IMR-90 (cell line): ENCODE measurements at regions not wholly inside any gene's neighbourhood (a gene's known extent, or its start where the extent isn't known, plus 50 kb on each side); places are given as distances from the start of the nearest gene placed in this dataset.

Experiments
- ATAC-seq: fragments of 200-7000 bp; cut with Tn5 transposase; 2 replicates; pipeline ENCODE4 v1.9.1; 2020; ENCODE audit warnings: low read depth, mild to moderate bottlenecking, moderate library complexity
- BruUV-seq: library from RNA; stranded (reverse); fragments of 400-500 nt; replicated peaks from 2 replicates; lab custom pipeline; 2021; lab: Mats Ljungman, UMichigan
- CTCF ChIA-PET: fragments of 300-600 bp; formaldehyde crosslinking; extraction: SDS; loops from one replicate; lab custom pipeline; 2021; ENCODE audit warnings: antibody characterized with exemption; lab: Yijun Ruan, JAX
- POLR2A ChIA-PET: fragments of 300-600 bp; sonication (Branson Sonifier 250); formaldehyde crosslinking; loops from one replicate; lab custom pipeline; 2022; ENCODE audit warnings: antibody characterized with exemption; ENCODE audit not compliant: unreplicated experiment; lab: Charles Lee
- DNase-seq: peaks from one replicate; pipeline ENCODE4 v3.0.0; 2013
- H2AFZ ChIP-seq: replicated peaks from 2 replicates; pipeline ENCODE3; 2013; ENCODE audit warnings: low read length, mild to moderate bottlenecking; ENCODE audit not compliant: poor library complexity
- H2AK5ac ChIP-seq: 2 replicates; pipeline ENCODE4 v1.6.1; 2013; ENCODE audit warnings: low read depth, low read length, inconsistent platforms
- H2AK9ac ChIP-seq: replicated peaks from 2 replicates; pipeline ENCODE3; 2013; ENCODE audit warnings: mild to moderate bottlenecking, low read depth, low read length, moderate library complexity; ENCODE audit not compliant: poor library complexity
- H2BK120ac ChIP-seq: 2 replicates; pipeline ENCODE4 v1.6.1; 2013; ENCODE audit warnings: low read depth, low read length, inconsistent platforms
- H2BK15ac ChIP-seq: 3 replicates; pipeline ENCODE4 v1.6.1; 2013; ENCODE audit warnings: low read depth, low read length, inconsistent platforms
- H2BK20ac ChIP-seq: 2 replicates; pipeline ENCODE4 v1.6.1; 2013; ENCODE audit warnings: low read depth, mild to moderate bottlenecking, inconsistent platforms, low read length, moderate library complexity
- H2BK5ac ChIP-seq: 2 replicates; pipeline ENCODE4 v1.6.1; 2013; ENCODE audit warnings: mild to moderate bottlenecking, low read depth, low read length, inconsistent platforms; ENCODE audit not compliant: poor library complexity, severe bottlenecking
- H3K14ac ChIP-seq: replicated peaks from 2 replicates; pipeline ENCODE4 v1.6.1; 2013; ENCODE audit warnings: low read depth, low read length, inconsistent platforms
- H3K18ac ChIP-seq: 2 replicates; pipeline ENCODE4 v1.6.1; 2013; ENCODE audit warnings: low read depth, low read length, control low read depth
- H3K23ac ChIP-seq: 2 replicates; pipeline ENCODE4 v1.6.1; 2013; ENCODE audit warnings: low read depth, low read length, inconsistent platforms
- H3K27ac ChIP-seq: 2 replicates; pipeline ENCODE4 v1.5.1; 2013; ENCODE audit warnings: mild to moderate bottlenecking, control low read depth, low read length; ENCODE audit not compliant: insufficient read depth
- H3K27me3 ChIP-seq: 2 replicates; pipeline ENCODE4 v1.6.1; 2013; ENCODE audit warnings: low read length; ENCODE audit not compliant: control insufficient read depth, insufficient read depth
- H3K36me3 ChIP-seq: 2 replicates; pipeline ENCODE4 v1.6.1; 2013; ENCODE audit warnings: low read length, mixed read lengths; ENCODE audit not compliant: control insufficient read depth, insufficient read depth
- H3K4ac ChIP-seq: 2 replicates; pipeline ENCODE4 v1.6.1; 2013; ENCODE audit warnings: low read depth, low read length, inconsistent platforms
- H3K4me1 ChIP-seq: 2 replicates; pipeline ENCODE4 v1.6.1; 2013; ENCODE audit warnings: low read length, mixed read lengths; ENCODE audit not compliant: control insufficient read depth, insufficient read depth
- H3K4me2 ChIP-seq: 2 replicates; pipeline ENCODE4 v1.6.1; 2013; ENCODE audit warnings: low read depth, mild to moderate bottlenecking, control low read depth, low read length, moderate library complexity
- H3K4me3 ChIP-seq: 2 replicates; pipeline ENCODE4 v1.5.1; 2013; ENCODE audit warnings: low read depth, mild to moderate bottlenecking, control low read depth, low read length, moderate library complexity; ENCODE audit not compliant: insufficient read depth
- H3K56ac ChIP-seq: 2 replicates; pipeline ENCODE4 v1.6.1; 2013; ENCODE audit warnings: low read length, inconsistent platforms; ENCODE audit not compliant: insufficient read depth; ENCODE audit errors: extremely low read depth
- H3K79me1 ChIP-seq, 2 experiments: 2 replicates each; pipeline ENCODE4 v1.6.1; 2013; ENCODE audit warnings: low read length in 2 of 2, inconsistent platforms in 1 of 2, low read depth in 1 of 2
- H3K9ac ChIP-seq: 2 replicates; pipeline ENCODE4 v1.6.1; 2013; ENCODE audit warnings: low read depth, low read length, control low read depth
- H3K9me1 ChIP-seq: 2 replicates; pipeline ENCODE4 v1.6.1; 2013; ENCODE audit warnings: low read length, inconsistent platforms; ENCODE audit not compliant: insufficient read depth
- H3K9me3 ChIP-seq: 2 replicates; pipeline ENCODE4 v1.6.1; 2013; ENCODE audit warnings: low read length; ENCODE audit not compliant: control insufficient read depth, insufficient read depth
- H4K20me1 ChIP-seq: 2 replicates; pipeline ENCODE4 v1.6.1; 2013; ENCODE audit warnings: low read length, inconsistent platforms; ENCODE audit not compliant: insufficient read depth
- H4K5ac ChIP-seq: 2 replicates; pipeline ENCODE4 v1.6.1; 2013; ENCODE audit warnings: mild to moderate bottlenecking, low read depth, low read length, control low read depth
- H4K8ac ChIP-seq, 2 experiments: 2 replicates each; pipeline ENCODE4 v1.6.1; 2013; ENCODE audit warnings: low read depth in 2 of 2, low read length in 2 of 2, control low read depth in 1 of 2, inconsistent platforms in 1 of 2
- H4K91ac ChIP-seq: 2 replicates; pipeline ENCODE4 v1.6.1; 2013; ENCODE audit warnings: low read depth, low read length, inconsistent platforms; ENCODE audit not compliant: insufficient read depth
- BHLHE40 ChIP-seq: fragments of 150-350 bp; IDR thresholded peaks from 2 replicates; pipeline ENCODE4 v1.6.1; 2016; ENCODE audit warnings: mild to moderate bottlenecking, low read depth, low read length
- CHD1 ChIP-seq: IDR thresholded peaks from 2 replicates; pipeline ENCODE4 v1.6.1; 2012; ENCODE audit warnings: low read depth, low read length, improper control_type of control experiment
- MAFK ChIP-seq: IDR thresholded peaks from 2 replicates; pipeline ENCODE4 v1.6.1; 2012; ENCODE audit warnings: low read depth, low read length, improper control_type of control experiment
- MAZ ChIP-seq: IDR thresholded peaks from 2 replicates; pipeline ENCODE4 v1.6.1; 2012; ENCODE audit warnings: low read depth, mild to moderate bottlenecking, low read length, improper control_type of control experiment, moderate library complexity, borderline replicate concordance
- MXI1 ChIP-seq: IDR thresholded peaks from 2 replicates; pipeline ENCODE4 v1.6.1; 2012; ENCODE audit warnings: low read depth, mild to moderate bottlenecking, low read length, moderate library complexity, borderline replicate concordance
- POLR2A ChIP-seq: IDR thresholded peaks from 2 replicates; pipeline ENCODE4 v1.6.1; 2012; ENCODE audit warnings: mild to moderate bottlenecking, low read depth, low read length
- RCOR1 ChIP-seq: IDR thresholded peaks from 2 replicates; pipeline ENCODE4 v1.6.1; 2012; ENCODE audit warnings: mild to moderate bottlenecking, low read length, improper control_type of control experiment; ENCODE audit not compliant: insufficient replicate concordance
- RFX5 ChIP-seq: IDR thresholded peaks from 2 replicates; pipeline ENCODE4 v1.8.0; 2012; ENCODE audit warnings: low read depth, mild to moderate bottlenecking, low read length, moderate library complexity
- SMC3 ChIP-seq: fragments of 150-350 bp; IDR thresholded peaks from 2 replicates; pipeline ENCODE4 v1.6.1; 2016; ENCODE audit warnings: low read depth, mild to moderate bottlenecking, antibody characterized with exemption, low read length, moderate library complexity
- WGBS, 2 experiments: methylation state at CpG; one replicate each; pipeline versions ENCODE4 v1.1.5 to v1.1.7; 2013; ENCODE audit warnings: missing lambda C conversion rate in 2 of 2; ENCODE audit not compliant: insufficient read length in 1 of 2; ENCODE audit errors: extremely low coverage in 2 of 2; 5-methylcytosine and 5-hydroxymethylcytosine counted together
- dilution Hi-C: fragments of 300-500 bp; cut with HindIII; formaldehyde crosslinking; loops from one replicate; pipeline ENCODE4 v1.14.3; 2018; ENCODE audit warnings: low sequenced_read_pairs; ENCODE audit not compliant: unreplicated experiment
- in situ Hi-C: fragments of 300-500 bp; cut with MboI; formaldehyde crosslinking; loops from 3 replicates; pipeline ENCODE4 v1.14.3; 2019; ENCODE audit warnings: low sequenced_read_pairs, inconsistent platforms, mixed read lengths
- intact Hi-C: fragments of 100-400 bp; cut with micrococcal nuclease; formaldehyde crosslinking; loops from 2 replicates; pipeline ENCODE4 v1.10.0; 2022
- TF ChIP-seq, protein P1 (sequence below): fragments of 150-350 bp; IDR thresholded peaks from 2 replicates; pipeline ENCODE4 v1.6.1; 2016; ENCODE audit warnings: low read depth, mild to moderate bottlenecking, low read length, moderate library complexity, borderline replicate concordance
- TF ChIP-seq, protein P2 (sequence below): fragments of 150-350 bp; IDR thresholded peaks from 2 replicates; pipeline ENCODE4 v1.6.1; 2017; ENCODE audit warnings: mild to moderate bottlenecking, antibody characterized with exemption, low read length, low read depth

DNA sequence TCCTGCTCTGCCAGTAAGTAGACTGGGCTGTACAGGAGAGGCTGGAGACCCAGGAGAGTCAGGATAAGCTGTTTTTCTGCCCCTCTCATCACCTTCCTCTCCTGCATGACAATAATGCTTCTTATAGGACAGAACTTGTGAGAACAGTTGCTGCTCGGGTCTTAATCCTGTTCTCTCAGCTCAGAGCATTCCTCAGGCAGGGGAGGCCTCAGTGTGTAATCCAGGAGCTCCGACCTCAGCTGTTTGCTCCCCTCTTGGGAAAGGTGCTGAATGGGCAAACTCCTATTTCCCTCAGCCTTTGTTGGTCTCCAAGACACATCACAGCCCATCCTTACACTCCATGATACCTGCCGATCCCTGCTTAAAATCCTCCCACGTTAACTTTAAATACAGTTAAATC is 134.9 kb upstream of the LRFN2 start:
- no TSS peak for BruUV-seq
- Histone ChIP-seq H2BK20ac (no peak overlapping the region), H3K9me1 (no peaks in the 10 kb centered on the region), H3K4me1 (peaks cover 2% of the 10 kb centered on the region; the same call in 1 of the 2 replicates), H3K79me1 (no peaks in the 10 kb centered on the region), H4K91ac (no peak overlapping the region), H3K9ac (no peak overlapping the region), H3K4me2 (no peak overlapping the region), H3K9me3 (no peaks in the 10 kb centered on the region), H3K14ac (no peak overlapping the region), H3K23ac (no peak overlapping the region), H2AK5ac (no peak overlapping the region), H3K56ac (no peak overlapping the region), H2BK5ac (no peak overlapping the region), H4K5ac (no peak overlapping the region), H4K8ac (no peak overlapping the region), H3K27me3 (no peaks in the 10 kb centered on the region; the same call in 1 of the 2 replicates), H3K36me3 (no peaks in the 10 kb centered on the region), H3K18ac (no peak overlapping the region), H3K27ac (no peak overlapping the region), H3K4ac (no peak overlapping the region), H2AFZ (no peak overlapping the region), H4K20me1 (no peaks in the 10 kb centered on the region), H2BK120ac (no peak overlapping the region), H2AK9ac (no peak overlapping the region), H2BK15ac (no peak overlapping the region), H3K4me3 (no peak overlapping the region)
- WGBS, 2 experiments = 17% methylated on average over 1 of the region's 4 CpGs; no CpG with 5 or more reads in 1 of the 2 experiments
- CTCF ChIA-PET = no interaction called here
- ATAC-seq (no peak), DNase-seq (no peak)
- no peak for TF ChIP-seq MAZ
- TF ChIP-seq RFX5 = no peak
- no peak for TF ChIP-seq MAFK
- no peak for TF ChIP-seq RCOR1
- TF ChIP-seq, protein P1, sequence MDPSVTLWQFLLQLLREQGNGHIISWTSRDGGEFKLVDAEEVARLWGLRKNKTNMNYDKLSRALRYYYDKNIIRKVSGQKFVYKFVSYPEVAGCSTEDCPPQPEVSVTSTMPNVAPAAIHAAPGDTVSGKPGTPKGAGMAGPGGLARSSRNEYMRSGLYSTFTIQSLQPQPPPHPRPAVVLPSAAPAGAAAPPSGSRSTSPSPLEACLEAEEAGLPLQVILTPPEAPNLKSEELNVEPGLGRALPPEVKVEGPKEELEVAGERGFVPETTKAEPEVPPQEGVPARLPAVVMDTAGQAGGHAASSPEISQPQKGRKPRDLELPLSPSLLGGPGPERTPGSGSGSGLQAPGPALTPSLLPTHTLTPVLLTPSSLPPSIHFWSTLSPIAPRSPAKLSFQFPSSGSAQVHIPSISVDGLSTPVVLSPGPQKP = no peak
- no peak for TF ChIP-seq POLR2A
- no peak for TF ChIP-seq SMC3
- no peak for TF ChIP-seq BHLHE40
- TF ChIP-seq CHD1 = no peak
- TF ChIP-seq, protein P2, sequence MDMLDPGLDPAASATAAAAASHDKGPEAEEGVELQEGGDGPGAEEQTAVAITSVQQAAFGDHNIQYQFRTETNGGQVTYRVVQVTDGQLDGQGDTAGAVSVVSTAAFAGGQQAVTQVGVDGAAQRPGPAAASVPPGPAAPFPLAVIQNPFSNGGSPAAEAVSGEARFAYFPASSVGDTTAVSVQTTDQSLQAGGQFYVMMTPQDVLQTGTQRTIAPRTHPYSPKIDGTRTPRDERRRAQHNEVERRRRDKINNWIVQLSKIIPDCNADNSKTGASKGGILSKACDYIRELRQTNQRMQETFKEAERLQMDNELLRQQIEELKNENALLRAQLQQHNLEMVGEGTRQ = no peak
- no peak for TF ChIP-seq MXI1
- intact Hi-C loops = no loop called here
- POLR2A ChIA-PET = no interaction called here
- dilution Hi-C loops = no loop called here
- in situ Hi-C loops = no loop called here
